DND-41 (cell line): ENCODE measurements at regions not wholly inside any gene's neighbourhood (a gene's known extent, or its start where the extent isn't known, plus 50 kb on each side); places are given as distances from the start of the nearest gene placed in this dataset.

ENCODE experiments used
- ATAC-seq: fragments of 200-7000 bp; cut with Tn5 transposase; 3 replicates; pipeline ENCODE4 v1.9.1; 2021; ENCODE audit warnings: low read depth; ENCODE audit not compliant: insufficient read depth
- DNase-seq: peaks from one replicate; pipeline ENCODE4 v3.0.0-alpha.2; 2020
- H2AFZ ChIP-seq: 2 replicates; pipeline ENCODE4 v1.6.0; 2012; ENCODE audit warnings: low read depth, low read length
- H3K27ac ChIP-seq: 2 replicates; pipeline ENCODE4 v1.5.1; 2012; ENCODE audit warnings: low read length, inconsistent platforms
- H3K27me3 ChIP-seq: fragments of 200-600 bp; sonication (generic); 2 replicates; pipeline ENCODE4 v1.6.0; 2012; ENCODE audit warnings: low read length, mild to moderate bottlenecking, inconsistent platforms; ENCODE audit not compliant: insufficient read depth, poor library complexity
- H3K36me3 ChIP-seq: 2 replicates; pipeline ENCODE4 v1.5.1; 2012; ENCODE audit warnings: low read length, inconsistent platforms; ENCODE audit not compliant: insufficient read depth
- H3K4me1 ChIP-seq: 2 replicates; pipeline ENCODE4 v1.5.1; 2012; ENCODE audit warnings: mild to moderate bottlenecking, low read length; ENCODE audit not compliant: insufficient read depth
- H3K4me2 ChIP-seq: 2 replicates; pipeline ENCODE4 v1.6.0; 2012; ENCODE audit warnings: mild to moderate bottlenecking, moderate library complexity, low read length, inconsistent platforms; ENCODE audit not compliant: insufficient read depth
- H3K4me3 ChIP-seq, 2 experiments: fragments of 200-600 bp in 1 of 2; shearing (Covaris generic) in 1 of 2; 2 replicates each; pipeline ENCODE4 v1.5.1; 2012 to 2016; ENCODE audit warnings: inconsistent platforms in 2 of 2, low read length in 2 of 2, mild to moderate bottlenecking in 2 of 2, low read depth in 1 of 2, moderate library complexity in 1 of 2
- H3K79me2 ChIP-seq: 2 replicates; pipeline ENCODE4 v1.6.0; 2012; ENCODE audit warnings: low read length, inconsistent platforms; ENCODE audit not compliant: insufficient read depth
- H3K9ac ChIP-seq: 2 replicates; pipeline ENCODE4 v1.6.0; 2012; ENCODE audit warnings: low read depth, mild to moderate bottlenecking, inconsistent platforms, low read length, moderate library complexity
- H3K9me3 ChIP-seq: 2 replicates; pipeline ENCODE4 v1.5.1; 2012; ENCODE audit warnings: low read length, moderate library complexity, mild to moderate bottlenecking, inconsistent platforms; ENCODE audit not compliant: insufficient read depth, severe bottlenecking
- H4K20me1 ChIP-seq: 2 replicates; pipeline ENCODE4 v1.6.0; 2012; ENCODE audit warnings: low read length; ENCODE audit not compliant: insufficient read depth
- CTCF ChIP-seq: IDR thresholded peaks from 2 replicates; pipeline ENCODE4 v1.5.1; 2012; ENCODE audit warnings: borderline replicate concordance, low read length, moderate library complexity, mild to moderate bottlenecking; ENCODE audit not compliant: poor library complexity, severe bottlenecking; ENCODE audit errors: extremely low read depth
- EZH2 ChIP-seq: IDR thresholded peaks from 3 replicates; pipeline ENCODE4 v1.6.1; 2012; ENCODE audit warnings: borderline replicate concordance, low read depth, mild to moderate bottlenecking, moderate library complexity, low read length, inconsistent platforms; ENCODE audit not compliant: severe bottlenecking

- Histone ChIP-seq H3K4me2 (no peak overlapping the region), H3K36me3 (no peaks in the 10 kb centered on the region), H3K27ac (no peak overlapping the region), H3K27me3 (no peaks in the 10 kb centered on the region), H3K9ac (no peak overlapping the region), H3K4me3 (no peak overlapping the region), H3K4me1 (no peaks in the 10 kb centered on the region), H2AFZ (no peak overlapping the region), H3K79me2 (no peaks in the 10 kb centered on the region), H4K20me1 (no peaks in the 10 kb centered on the region), H3K9me3 (no peaks in the 10 kb centered on the region)
- DNase-seq = no peak
- ATAC-seq = no peak
- TF ChIP-seq CTCF = no peak
- TF ChIP-seq EZH2 = no peak
These were observed 202.7 kb downstream of the CYP26B1 start for GRCh38 chr2:71944806-71945602.

- Histone ChIP-seq H3K4me2 (no peak overlapping the region), H3K36me3 (no peaks in the 10 kb centered on the region), H4K20me1 (no peaks in the 10 kb centered on the region), H3K9ac (no peak overlapping the region), H3K9me3 (no peaks in the 10 kb centered on the region), H3K4me1 (no peaks in the 10 kb centered on the region), H3K4me3 (no peak overlapping the region), H3K79me2 (no peaks in the 10 kb centered on the region), H3K27ac (no peak overlapping the region), H3K27me3 (no peaks in the 10 kb centered on the region), H2AFZ (no peak overlapping the region)
- DNase-seq (no peak), ATAC-seq (no peak)
- no peak for TF ChIP-seq EZH2
- TF ChIP-seq CTCF = no peak
These were observed 203.5 kb downstream of the CYP26B1 start for GRCh38 chr2:71944183-71944550.

- Histone ChIP-seq H3K36me3 (no peaks in the 10 kb centered on the region), H3K27me3 (no peaks in the 10 kb centered on the region), H3K4me1 (no peaks in the 10 kb centered on the region), H3K9me3 (no peaks in the 10 kb centered on the region), H3K9ac (no peak overlapping the region), H3K79me2 (no peaks in the 10 kb centered on the region), H3K4me2 (no peak overlapping the region), H4K20me1 (no peaks in the 10 kb centered on the region), H3K4me3 (no peak overlapping the region), H3K27ac (no peak overlapping the region), H2AFZ (no peak overlapping the region)
- TF ChIP-seq CTCF = no peak
- no peak for TF ChIP-seq EZH2
- DNase-seq (no peak), ATAC-seq (no peak)
These were observed 204.2 kb downstream of the CYP26B1 start for GRCh38 chr2:71943238-71944182.
